GM13976 (cell line): ENCODE measurements at regions not wholly inside any gene's neighbourhood (a gene's known extent, or its start where the extent isn't known, plus 50 kb on each side); places are given as distances from the start of the nearest gene placed in this dataset.

Experiments used
- DNase-seq: peaks from one replicate; pipeline ENCODE4 v3.0.0; 2012; ENCODE audit warnings: low spot score
- in situ Hi-C: fragments of 300-500 bp; cut with MboI; formaldehyde crosslinking; loops from one replicate; pipeline ENCODE4 v1.12.0; 2022; ENCODE audit warnings: low sequenced_read_pairs, mixed read lengths, inconsistent platforms; ENCODE audit not compliant: unreplicated experiment
- TF ChIP-seq, protein P1 (sequence below): IDR thresholded peaks from 2 replicates; pipeline ENCODE4 v1.5.1; 2012; ENCODE audit warnings: borderline replicate concordance, mild to moderate bottlenecking; ENCODE audit not compliant: insufficient read depth; ENCODE audit errors: extremely low read depth, missing control alignments, control extremely low read depth

DNA sequence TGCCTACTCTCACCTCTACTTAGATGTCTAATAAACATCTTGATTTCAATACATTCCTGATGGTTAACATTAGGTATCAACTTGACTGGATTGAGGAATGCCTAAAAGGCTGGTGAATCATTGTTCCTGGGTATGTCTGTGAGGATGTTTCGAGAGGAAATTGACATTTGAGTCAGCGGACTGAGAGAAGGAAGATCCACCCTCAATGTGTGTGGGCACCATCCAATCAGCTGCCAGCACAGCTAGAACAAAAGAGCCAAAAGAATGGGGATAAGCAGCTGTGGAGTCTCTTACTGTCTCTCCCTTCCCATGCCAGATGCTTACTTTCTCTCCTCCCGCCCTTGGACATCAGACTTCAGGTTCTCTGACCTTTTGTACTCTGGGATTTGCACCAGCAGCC lies 128.6 kb upstream of the HS3ST5 start:
- in situ Hi-C loops, result no loop called here
- no peak for DNase-seq
- TF ChIP-seq, protein P1, sequence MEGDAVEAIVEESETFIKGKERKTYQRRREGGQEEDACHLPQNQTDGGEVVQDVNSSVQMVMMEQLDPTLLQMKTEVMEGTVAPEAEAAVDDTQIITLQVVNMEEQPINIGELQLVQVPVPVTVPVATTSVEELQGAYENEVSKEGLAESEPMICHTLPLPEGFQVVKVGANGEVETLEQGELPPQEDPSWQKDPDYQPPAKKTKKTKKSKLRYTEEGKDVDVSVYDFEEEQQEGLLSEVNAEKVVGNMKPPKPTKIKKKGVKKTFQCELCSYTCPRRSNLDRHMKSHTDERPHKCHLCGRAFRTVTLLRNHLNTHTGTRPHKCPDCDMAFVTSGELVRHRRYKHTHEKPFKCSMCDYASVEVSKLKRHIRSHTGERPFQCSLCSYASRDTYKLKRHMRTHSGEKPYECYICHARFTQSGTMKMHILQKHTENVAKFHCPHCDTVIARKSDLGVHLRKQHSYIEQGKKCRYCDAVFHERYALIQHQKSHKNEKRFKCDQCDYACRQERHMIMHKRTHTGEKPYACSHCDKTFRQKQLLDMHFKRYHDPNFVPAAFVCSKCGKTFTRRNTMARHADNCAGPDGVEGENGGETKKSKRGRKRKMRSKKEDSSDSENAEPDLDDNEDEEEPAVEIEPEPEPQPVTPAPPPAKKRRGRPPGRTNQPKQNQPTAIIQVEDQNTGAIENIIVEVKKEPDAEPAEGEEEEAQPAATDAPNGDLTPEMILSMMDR, result no peak

DNA sequence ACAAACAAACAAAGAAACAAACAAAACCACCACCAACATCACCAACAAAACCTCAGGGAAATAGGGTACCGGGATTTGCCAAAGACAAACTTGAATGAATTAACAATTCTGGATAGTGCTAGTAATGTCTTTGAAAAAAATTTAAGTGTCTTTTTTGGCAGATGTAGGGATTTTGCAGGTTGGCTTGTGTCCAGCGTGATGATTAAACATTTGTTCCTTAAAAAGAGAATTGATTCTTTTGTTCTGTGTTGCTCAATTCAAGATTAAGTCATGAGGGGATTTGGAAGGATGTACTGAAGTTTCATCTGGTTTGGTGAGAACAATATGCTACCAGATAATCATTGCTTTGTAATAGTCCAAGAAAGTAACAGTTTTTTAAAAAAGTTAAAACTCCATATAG lies 125.1 kb upstream of the HS3ST5 start:
- in situ Hi-C loops, result no loop called here
- DNase-seq, result no peak
- TF ChIP-seq, protein P1, result no peak

DNA sequence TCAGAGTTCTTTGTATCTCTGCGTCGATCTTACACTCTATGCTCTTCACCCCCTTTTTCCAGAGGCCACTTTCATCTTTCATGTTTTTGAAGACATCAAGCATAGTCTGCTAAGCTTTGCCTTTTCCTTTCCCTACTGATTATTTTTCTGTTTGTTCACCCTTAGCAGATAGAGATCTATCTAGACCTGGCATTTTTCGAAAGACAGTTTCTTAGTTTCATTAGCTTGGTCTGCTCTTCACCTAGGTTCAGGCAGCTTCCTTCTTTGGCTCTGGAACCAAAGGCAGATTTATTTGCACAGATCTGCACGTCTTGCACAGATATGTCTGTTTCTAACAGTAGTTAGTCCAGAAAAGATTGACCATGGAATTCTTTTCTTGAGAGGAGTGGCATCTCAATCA lies 122.7 kb upstream of the HS3ST5 start:
- TF ChIP-seq, protein P1, result no peak
- in situ Hi-C loops, result no loop called here
- no peak for DNase-seq

DNA sequence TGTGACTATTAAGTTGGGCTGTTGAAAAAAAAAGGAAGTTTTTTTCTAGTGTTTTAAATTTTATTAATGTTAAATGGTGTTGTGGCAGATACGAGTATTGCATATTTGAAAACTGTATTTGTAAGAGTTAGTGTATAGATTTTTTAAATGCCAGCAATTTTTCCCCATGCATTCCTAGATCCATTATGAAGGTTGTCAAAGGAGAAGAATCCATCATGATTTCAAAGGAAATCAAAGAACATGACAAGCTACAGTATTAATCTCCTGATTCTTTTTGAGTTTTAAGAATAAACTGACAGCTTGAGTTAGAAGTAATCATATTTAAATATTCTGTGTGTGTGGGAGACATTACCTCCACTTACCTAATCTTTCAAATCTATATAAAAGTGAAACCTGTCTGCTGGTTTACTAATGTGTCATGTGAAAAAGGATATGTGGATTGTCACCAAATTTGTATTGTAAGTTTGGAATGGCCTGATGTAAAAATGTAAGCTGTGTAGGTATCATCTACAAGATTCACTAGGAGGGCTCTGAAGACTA lies 111.0 kb upstream of the HS3ST5 start:
- no peak for DNase-seq
- in situ Hi-C loops, result no loop called here
- TF ChIP-seq, protein P1, result no peak

DNA sequence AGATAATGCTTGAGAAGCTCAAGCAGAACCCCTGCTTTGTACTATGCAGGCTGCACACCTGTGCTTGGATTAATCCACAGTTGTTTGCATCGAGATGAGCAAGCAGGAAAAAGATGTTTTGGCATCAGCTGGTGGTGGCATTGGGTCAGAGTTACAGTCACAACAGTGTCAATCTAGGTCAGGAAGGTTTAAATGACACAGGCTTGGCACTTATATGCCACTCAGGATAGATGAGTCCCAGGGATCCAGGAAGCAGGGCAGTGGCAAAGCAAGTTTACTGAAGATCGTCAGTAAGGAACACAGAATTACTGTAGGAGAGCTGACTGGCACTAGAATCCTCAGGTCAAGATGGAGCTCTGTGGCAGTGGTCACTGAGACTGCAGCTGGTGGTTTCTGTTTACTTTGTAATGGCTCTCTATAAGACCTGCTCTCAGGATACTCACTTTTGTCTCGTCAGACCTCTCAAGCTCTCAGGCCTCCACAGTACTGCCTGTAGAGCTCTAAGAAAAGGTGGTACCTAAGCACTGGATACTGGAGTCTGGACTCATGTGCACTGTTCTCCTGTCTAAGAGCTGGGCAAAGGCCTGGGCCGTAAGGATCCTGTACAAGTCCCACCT lies 110.1 kb upstream of the HS3ST5 start:
- in situ Hi-C loops, result no loop called here
- TF ChIP-seq, protein P1, result no peak

DNA sequence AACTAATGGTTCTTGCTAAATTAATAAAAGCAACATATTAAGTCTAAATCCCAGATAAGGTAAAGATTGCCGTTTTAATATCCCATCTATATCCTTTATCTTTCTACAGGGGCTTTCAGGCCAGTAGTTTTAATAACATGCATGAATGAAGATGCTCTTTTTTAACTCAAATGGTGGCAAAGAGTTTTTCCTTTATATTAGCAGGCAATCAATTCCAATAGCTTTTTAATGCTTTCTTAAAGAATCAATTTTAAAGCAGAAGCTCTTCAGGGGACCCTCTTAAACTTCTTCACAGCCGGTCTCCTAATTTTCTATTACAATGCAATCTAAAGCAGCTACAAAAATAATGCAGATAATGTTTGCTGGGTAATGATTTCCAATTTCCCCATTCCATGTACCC lies 107.8 kb upstream of the HS3ST5 start:
- in situ Hi-C loops, result no loop called here
- TF ChIP-seq, protein P1, result no peak

More for the DNA sequence above, 110.1 kb upstream of the HS3ST5 start:
- no peak for DNase-seq

More for the DNA sequence above, 107.8 kb upstream of the HS3ST5 start:
- DNase-seq, result no peak
